ENCODE measurements at regions not wholly inside any gene's neighbourhood (a gene's known extent, or its start where the extent isn't known, plus 50 kb on each side); places are given as distances from the start of the nearest gene placed in this dataset.

GRCh38 chr21:24290151-24290833, 1317.0 kb downstream of the MRPL39 start:
- DNase-seq (ENCODE audit: low spot score) (no peak), ATAC-seq (no peak)
- intact Hi-C loops (cut with DNase I), result no loop called here

- intact Hi-C loops (cut with DNase I), result no loop called here
- no peak for ATAC-seq
- DNase-seq (ENCODE audit: low spot score), result no peak
These were observed 1317.7 kb downstream of the MRPL39 start for GRCh38 chr21:24289539-24289938.

GRCh38 chr21:24280596-24280995, 1326.7 kb downstream of the MRPL39 start:
- ATAC-seq, result no peak
- intact Hi-C loops (cut with DNase I), result no loop called here

GRCh38 chr21:24278711-24279110, 1328.6 kb downstream of the MRPL39 start:
- no peak for DNase-seq (ENCODE audit: low spot score)
- intact Hi-C loops (cut with DNase I), result no loop called here
- no peak for ATAC-seq

More at GRCh38 chr21:24280596-24280995, 1326.7 kb downstream of the MRPL39 start:
- DNase-seq (ENCODE audit: low spot score), result no peak

GRCh38 chr21:24276204-24276603, 1331.1 kb downstream of the MRPL39 start:
- ATAC-seq (no peak), DNase-seq (ENCODE audit: low spot score) (no peak)
- intact Hi-C loops (cut with DNase I), result no loop called here

GRCh38 chr21:24275616-24276015, 1331.7 kb downstream of the MRPL39 start:
- DNase-seq (ENCODE audit: low spot score) (no peak), ATAC-seq (no peak)
- intact Hi-C loops (cut with DNase I), result no loop called here

- intact Hi-C loops (cut with DNase I), result no loop called here
- no peak for ATAC-seq
- no peak for DNase-seq (ENCODE audit: low spot score)
These were observed 1334.8 kb downstream of the MRPL39 start for GRCh38 chr21:24272521-24272938.

- intact Hi-C loops (cut with DNase I), result no loop called here
- DNase-seq (ENCODE audit: low spot score) (no peak), ATAC-seq (no peak)
These were observed 1341.3 kb downstream of the MRPL39 start for GRCh38 chr21:24265987-24266386.

- intact Hi-C loops (cut with DNase I), result no loop called here
- no peak for ATAC-seq
These were observed 1346.5 kb downstream of the MRPL39 start for GRCh38 chr21:24260751-24261150.

GRCh38 chr21:24259241-24259640, 1348.0 kb downstream of the MRPL39 start:
- DNase-seq (ENCODE audit: low spot score) (no peak), ATAC-seq (no peak)
- intact Hi-C loops (cut with DNase I), result no loop called here

More at GRCh38 chr21:24260751-24261150, 1346.5 kb downstream of the MRPL39 start:
- no peak for DNase-seq (ENCODE audit: low spot score)

GRCh38 chr21:24255591-24255990, 1351.7 kb downstream of the MRPL39 start:
- intact Hi-C loops (cut with DNase I), result no loop called here
- no peak for DNase-seq (ENCODE audit: low spot score)
- no peak for ATAC-seq

GRCh38 chr21:24225431-24225830, 1381.8 kb downstream of the MRPL39 start:
- no peak for ATAC-seq
- no peak for DNase-seq (ENCODE audit: low spot score)

GRCh38 chr21:24224422-24224821, 1382.9 kb downstream of the MRPL39 start:
- ATAC-seq (no peak), DNase-seq (ENCODE audit: low spot score) (no peak)
- intact Hi-C loops (cut with DNase I), result no loop called here

More at GRCh38 chr21:24225431-24225830, 1381.8 kb downstream of the MRPL39 start:
- intact Hi-C loops (cut with DNase I), result no loop called here

- intact Hi-C loops (cut with DNase I), result no loop called here
- no peak for DNase-seq (ENCODE audit: low spot score)
These were observed 1383.7 kb downstream of the MRPL39 start for GRCh38 chr21:24223624-24224023.

GRCh38 chr21:24222676-24223075, 1384.6 kb downstream of the MRPL39 start:
- intact Hi-C loops (cut with DNase I), result no loop called here
- no peak for DNase-seq (ENCODE audit: low spot score)
- ATAC-seq, result no peak

More at GRCh38 chr21:24223624-24224023, 1383.7 kb downstream of the MRPL39 start:
- no peak for ATAC-seq

GRCh38 chr21:24220446-24220845, 1386.8 kb downstream of the MRPL39 start:
- no peak for ATAC-seq
- intact Hi-C loops (cut with DNase I), result no loop called here
- DNase-seq (ENCODE audit: low spot score), result no peak

GRCh38 chr21:24217151-24217550, 1390.1 kb downstream of the MRPL39 start:
- no peak for ATAC-seq
- intact Hi-C loops (cut with DNase I), result no loop called here

GRCh38 chr21:24210130-24210529, 1397.2 kb downstream of the MRPL39 start:
- intact Hi-C loops (cut with DNase I), result no loop called here
- DNase-seq (ENCODE audit: low spot score), result no peak
- no peak for ATAC-seq

More at GRCh38 chr21:24217151-24217550, 1390.1 kb downstream of the MRPL39 start:
- DNase-seq (ENCODE audit: low spot score), result no peak

- intact Hi-C loops (cut with DNase I), result no loop called here
- DNase-seq (ENCODE audit: low spot score), result no peak
- no peak for ATAC-seq
These were observed 1398.6 kb downstream of the MRPL39 start for GRCh38 chr21:24208562-24209260.

- DNase-seq (ENCODE audit: low spot score) (no peak), ATAC-seq (no peak)
- intact Hi-C loops (cut with DNase I), result no loop called here
These were observed 1402.0 kb downstream of the MRPL39 start for GRCh38 chr21:24205319-24205718.
